ENCODE measurements at regions not wholly inside any gene's neighbourhood (a gene's known extent, or its start where the extent isn't known, plus 50 kb on each side); places are given as distances from the start of the nearest gene placed in this dataset.

GRCh38 chr2:100716581-100716980, 103.4 kb upstream of the NPAS2 start:
- Histone ChIP-seq H3K9me3 (ENCODE audit: insufficient read depth, low read depth, low read length) (no peaks in the 10 kb centered on the region), H3K9ac (ENCODE audit: low read length) (no peak overlapping the region), H4K20me1 (ENCODE audit: insufficient read depth, low read length) (no peaks in the 10 kb centered on the region), H3K27ac (ENCODE audit: low read depth, low read length) (no peak overlapping the region), H3K4me1 (ENCODE audit: insufficient read depth, low read length) (no peaks in the 10 kb centered on the region), H2AFZ (ENCODE audit: low read depth, low read length) (no peak overlapping the region), H3K79me2 (ENCODE audit: insufficient read depth, low read length) (no peaks in the 10 kb centered on the region), H3K36me3 (ENCODE audit: insufficient read depth, low read length) (no peaks in the 10 kb centered on the region), H3K4me2 (ENCODE audit: low read length) (no peak overlapping the region), H3K4me3 (ENCODE audit: insufficient read depth, low read depth, low read length) (no peak overlapping the region), H3K27me3 (ENCODE audit: insufficient read depth, low read length) (no peaks in the 10 kb centered on the region)
- FAIRE-seq (no peak), DNase-seq (ENCODE audit: low read depth) (no peak)
- H3K9me3 Mint-ChIP-seq (ENCODE audit: unreplicated experiment) = peaks cover 2% of the 10 kb centered on the region
- no peaks in the 10 kb centered on the region for H3K4me1 Mint-ChIP-seq (ENCODE audit: low read depth, unreplicated experiment)
- no peaks in the 10 kb centered on the region for H3K36me3 Mint-ChIP-seq (ENCODE audit: low read depth, unreplicated experiment)
- no peaks in the 10 kb centered on the region for H3K27me3 Mint-ChIP-seq (ENCODE audit: low read depth, unreplicated experiment)
- no peak overlapping the region for H3K27ac Mint-ChIP-seq (ENCODE audit: unreplicated experiment)
- H3K4me3 Mint-ChIP-seq (ENCODE audit: unreplicated experiment) = no peak overlapping the region
- no peak for TF ChIP-seq EZH2 (IDR thresholded peaks at IDR 0.05; ENCODE audit: insufficient read depth, low read length)
- TF ChIP-seq, protein P1, sequence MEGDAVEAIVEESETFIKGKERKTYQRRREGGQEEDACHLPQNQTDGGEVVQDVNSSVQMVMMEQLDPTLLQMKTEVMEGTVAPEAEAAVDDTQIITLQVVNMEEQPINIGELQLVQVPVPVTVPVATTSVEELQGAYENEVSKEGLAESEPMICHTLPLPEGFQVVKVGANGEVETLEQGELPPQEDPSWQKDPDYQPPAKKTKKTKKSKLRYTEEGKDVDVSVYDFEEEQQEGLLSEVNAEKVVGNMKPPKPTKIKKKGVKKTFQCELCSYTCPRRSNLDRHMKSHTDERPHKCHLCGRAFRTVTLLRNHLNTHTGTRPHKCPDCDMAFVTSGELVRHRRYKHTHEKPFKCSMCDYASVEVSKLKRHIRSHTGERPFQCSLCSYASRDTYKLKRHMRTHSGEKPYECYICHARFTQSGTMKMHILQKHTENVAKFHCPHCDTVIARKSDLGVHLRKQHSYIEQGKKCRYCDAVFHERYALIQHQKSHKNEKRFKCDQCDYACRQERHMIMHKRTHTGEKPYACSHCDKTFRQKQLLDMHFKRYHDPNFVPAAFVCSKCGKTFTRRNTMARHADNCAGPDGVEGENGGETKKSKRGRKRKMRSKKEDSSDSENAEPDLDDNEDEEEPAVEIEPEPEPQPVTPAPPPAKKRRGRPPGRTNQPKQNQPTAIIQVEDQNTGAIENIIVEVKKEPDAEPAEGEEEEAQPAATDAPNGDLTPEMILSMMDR (IDR thresholded peaks at IDR 0.05; ENCODE audit: insufficient read depth, low read depth, low read length) = no peak

GRCh38 chr2:100718065-100718629, 101.8 kb upstream of the NPAS2 start:
- no peaks in the 10 kb centered on the region for H3K79me2 ChIP-seq (ENCODE audit: insufficient read depth, low read length)
- H3K9ac ChIP-seq (ENCODE audit: low read length) = no peak overlapping the region
- DNase-seq (ENCODE audit: low read depth) = no peak
- no peaks in the 10 kb centered on the region for H3K27me3 Mint-ChIP-seq (ENCODE audit: low read depth, unreplicated experiment)
- H4K20me1 ChIP-seq (ENCODE audit: insufficient read depth, low read length) = no peaks in the 10 kb centered on the region
- no peak overlapping the region for H3K4me3 Mint-ChIP-seq (ENCODE audit: unreplicated experiment)
- no peak overlapping the region for H3K27ac ChIP-seq (ENCODE audit: low read depth, low read length)
- no peaks in the 10 kb centered on the region for H3K4me1 ChIP-seq (ENCODE audit: insufficient read depth, low read length)
- no peaks in the 10 kb centered on the region for H3K36me3 Mint-ChIP-seq (ENCODE audit: low read depth, unreplicated experiment)
- H3K9me3 Mint-ChIP-seq (ENCODE audit: unreplicated experiment) = peaks cover 2% of the 10 kb centered on the region
- no peak overlapping the region for H3K4me3 ChIP-seq (ENCODE audit: insufficient read depth, low read depth, low read length)
- H2AFZ ChIP-seq (ENCODE audit: low read depth, low read length) = no peak overlapping the region
- H3K9me3 ChIP-seq (ENCODE audit: insufficient read depth, low read depth, low read length) = no peaks in the 10 kb centered on the region
- H3K27me3 ChIP-seq (ENCODE audit: insufficient read depth, low read length) = no peaks in the 10 kb centered on the region
- H3K36me3 ChIP-seq (ENCODE audit: insufficient read depth, low read length) = no peaks in the 10 kb centered on the region
- FAIRE-seq = no peak
- H3K27ac Mint-ChIP-seq (ENCODE audit: unreplicated experiment) = no peak overlapping the region
- no peak overlapping the region for H3K4me2 ChIP-seq (ENCODE audit: low read length)
- no peak for TF ChIP-seq EZH2 (IDR thresholded peaks at IDR 0.05; ENCODE audit: insufficient read depth, low read length)
- TF ChIP-seq, protein P1 (IDR thresholded peaks at IDR 0.05; ENCODE audit: insufficient read depth, low read depth, low read length) = no peak
- no peaks in the 10 kb centered on the region for H3K4me1 Mint-ChIP-seq (ENCODE audit: low read depth, unreplicated experiment)

- H3K9me3 Mint-ChIP-seq (ENCODE audit: unreplicated experiment) = no peaks in the 10 kb centered on the region
- peaks cover 6% of the 10 kb centered on the region for H3K27me3 Mint-ChIP-seq (ENCODE audit: low read depth, unreplicated experiment)
- Histone ChIP-seq H3K27ac (ENCODE audit: low read depth, low read length) (no peak overlapping the region), H3K9ac (ENCODE audit: low read length) (no peak overlapping the region), H3K36me3 (ENCODE audit: insufficient read depth, low read length) (no peaks in the 10 kb centered on the region), H3K4me2 (ENCODE audit: low read length) (no peak overlapping the region), H2AFZ (ENCODE audit: low read depth, low read length) (no peak overlapping the region), H3K4me1 (ENCODE audit: insufficient read depth, low read length) (no peaks in the 10 kb centered on the region), H3K27me3 (ENCODE audit: insufficient read depth, low read length) (no peaks in the 10 kb centered on the region), H3K9me3 (ENCODE audit: insufficient read depth, low read depth, low read length) (no peaks in the 10 kb centered on the region), H3K4me3 (ENCODE audit: insufficient read depth, low read depth, low read length) (no peak overlapping the region), H3K79me2 (ENCODE audit: insufficient read depth, low read length) (no peaks in the 10 kb centered on the region), H4K20me1 (ENCODE audit: insufficient read depth, low read length) (no peaks in the 10 kb centered on the region)
- no peak overlapping the region for H3K27ac Mint-ChIP-seq (ENCODE audit: unreplicated experiment)
- DNase-seq (ENCODE audit: low read depth) (no peak), FAIRE-seq (no peak)
- H3K4me3 Mint-ChIP-seq (ENCODE audit: unreplicated experiment) = no peak overlapping the region
- H3K4me1 Mint-ChIP-seq (ENCODE audit: low read depth, unreplicated experiment) = no peaks in the 10 kb centered on the region
- H3K36me3 Mint-ChIP-seq (ENCODE audit: low read depth, unreplicated experiment) = no peaks in the 10 kb centered on the region
- no peak for TF ChIP-seq EZH2 (IDR thresholded peaks at IDR 0.05; ENCODE audit: insufficient read depth, low read length)
- TF ChIP-seq, protein P1 (IDR thresholded peaks at IDR 0.05; ENCODE audit: insufficient read depth, low read depth, low read length) = no peak
Observed at GRCh38 chr2:100720445-100720844, 99.5 kb upstream of the NPAS2 start.
